ENCODE measurements at regions not wholly inside any gene's neighbourhood (a gene's known extent, or its start where the extent isn't known, plus 50 kb on each side); places are given as distances from the start of the nearest gene placed in this dataset.

DNA sequence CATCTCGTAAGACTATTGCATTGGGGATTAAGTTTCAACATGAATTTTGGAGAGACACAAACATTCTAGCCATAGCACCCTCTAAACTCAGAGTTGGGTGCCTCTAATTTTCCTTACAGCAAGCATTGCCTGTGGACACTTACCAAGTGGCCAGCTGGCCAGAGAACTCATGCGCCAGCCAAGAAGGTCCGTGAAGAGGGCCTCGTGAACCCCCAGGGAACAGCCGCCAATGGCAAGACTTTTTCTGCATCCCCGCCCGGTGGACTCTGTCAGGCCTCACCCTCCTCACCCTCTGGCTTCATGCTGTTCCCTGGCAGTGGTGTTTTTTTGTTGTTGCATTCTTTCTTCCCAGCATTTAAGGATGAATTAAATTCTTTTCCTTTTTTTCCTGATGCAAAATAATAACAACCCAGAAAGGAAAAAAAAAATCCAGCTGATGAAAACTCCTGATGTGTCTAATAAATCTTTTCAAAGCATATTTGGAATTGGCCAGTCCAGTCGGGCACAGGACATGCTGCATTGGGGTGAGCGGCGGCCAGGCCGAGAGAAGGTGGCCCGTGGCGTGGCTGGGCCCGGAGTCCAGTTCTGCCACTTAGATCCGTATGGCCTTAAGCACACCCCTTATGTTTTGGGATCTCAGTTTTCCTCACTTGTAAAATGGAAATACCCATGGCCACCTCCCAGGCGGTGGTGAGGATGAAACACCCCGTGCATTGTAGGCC is 191.9 kb upstream of the DIO3 start:
- no peaks in the 10 kb centered on the region for H3K79me2 ChIP-seq (ENCODE audit: control insufficient read depth, insufficient read depth, low read length, unreplicated experiment)
- H2AFZ ChIP-seq (ENCODE audit: low read length, unreplicated experiment) = no peak overlapping the region
- no peaks in the 10 kb centered on the region for H3K36me3 ChIP-seq (ENCODE audit: insufficient read depth, low read length)
- no peak overlapping the region for H3K4me3 ChIP-seq (ENCODE audit: low read depth, low read length)
- H3K4me1 ChIP-seq (ENCODE audit: control insufficient read depth, insufficient read depth, low read length, unreplicated experiment) = peaks cover 4% of the 10 kb centered on the region
- H3K27ac ChIP-seq (ENCODE audit: low read depth, low read length) = no peak overlapping the region
- peaks cover 9% of the 10 kb centered on the region; the same call in 1 of the 2 replicates for H3K27me3 ChIP-seq (ENCODE audit: insufficient read depth, low read length)

DNA sequence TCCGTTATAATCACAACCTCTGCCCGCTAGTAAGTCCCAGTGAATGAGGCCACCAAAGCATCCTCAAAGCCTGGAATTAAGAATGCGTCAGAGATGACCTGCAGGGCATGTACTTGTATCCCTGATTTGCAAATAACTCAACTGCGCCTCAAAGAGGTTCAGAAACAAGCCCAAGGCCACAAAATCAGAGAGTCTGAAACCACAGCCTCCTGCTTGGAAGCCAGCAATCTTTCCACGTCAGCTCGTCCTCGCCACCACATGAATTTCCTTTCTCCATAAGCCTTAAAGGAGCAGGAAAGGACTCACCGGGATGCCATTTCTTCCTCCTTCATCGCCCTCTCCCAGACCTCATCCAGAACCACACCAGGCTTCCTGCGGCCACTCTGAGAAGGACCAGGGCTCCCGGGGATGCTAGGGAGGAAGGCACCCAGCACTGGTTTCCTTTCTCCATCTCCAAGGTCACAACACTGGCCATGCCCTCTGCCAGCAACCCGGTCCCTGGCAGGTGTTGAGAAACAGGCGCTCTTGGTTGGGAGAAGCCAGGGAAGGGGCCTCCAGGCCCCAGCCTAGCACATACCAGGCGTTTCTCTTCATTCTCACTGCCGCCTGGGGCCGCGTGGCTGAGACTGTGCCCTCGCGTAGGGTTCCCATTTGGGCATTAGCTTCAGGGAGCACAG is 191.2 kb upstream of the DIO3 start:
- H3K36me3 ChIP-seq (ENCODE audit: insufficient read depth, low read length) = no peaks in the 10 kb centered on the region
- no peak overlapping the region for H3K27ac ChIP-seq (ENCODE audit: low read depth, low read length)
- no peak overlapping the region for H2AFZ ChIP-seq (ENCODE audit: low read length, unreplicated experiment)
- 0 out of 2 replicates have a peak, but pooled peaks cover 4% of the 10 kb centered on the region for H3K27me3 ChIP-seq (ENCODE audit: insufficient read depth, low read length)
- H3K4me1 ChIP-seq (ENCODE audit: control insufficient read depth, insufficient read depth, low read length, unreplicated experiment) = peaks cover 4% of the 10 kb centered on the region
- no peaks in the 10 kb centered on the region for H3K79me2 ChIP-seq (ENCODE audit: control insufficient read depth, insufficient read depth, low read length, unreplicated experiment)
- no peak overlapping the region for H3K4me3 ChIP-seq (ENCODE audit: low read depth, low read length)

DNA sequence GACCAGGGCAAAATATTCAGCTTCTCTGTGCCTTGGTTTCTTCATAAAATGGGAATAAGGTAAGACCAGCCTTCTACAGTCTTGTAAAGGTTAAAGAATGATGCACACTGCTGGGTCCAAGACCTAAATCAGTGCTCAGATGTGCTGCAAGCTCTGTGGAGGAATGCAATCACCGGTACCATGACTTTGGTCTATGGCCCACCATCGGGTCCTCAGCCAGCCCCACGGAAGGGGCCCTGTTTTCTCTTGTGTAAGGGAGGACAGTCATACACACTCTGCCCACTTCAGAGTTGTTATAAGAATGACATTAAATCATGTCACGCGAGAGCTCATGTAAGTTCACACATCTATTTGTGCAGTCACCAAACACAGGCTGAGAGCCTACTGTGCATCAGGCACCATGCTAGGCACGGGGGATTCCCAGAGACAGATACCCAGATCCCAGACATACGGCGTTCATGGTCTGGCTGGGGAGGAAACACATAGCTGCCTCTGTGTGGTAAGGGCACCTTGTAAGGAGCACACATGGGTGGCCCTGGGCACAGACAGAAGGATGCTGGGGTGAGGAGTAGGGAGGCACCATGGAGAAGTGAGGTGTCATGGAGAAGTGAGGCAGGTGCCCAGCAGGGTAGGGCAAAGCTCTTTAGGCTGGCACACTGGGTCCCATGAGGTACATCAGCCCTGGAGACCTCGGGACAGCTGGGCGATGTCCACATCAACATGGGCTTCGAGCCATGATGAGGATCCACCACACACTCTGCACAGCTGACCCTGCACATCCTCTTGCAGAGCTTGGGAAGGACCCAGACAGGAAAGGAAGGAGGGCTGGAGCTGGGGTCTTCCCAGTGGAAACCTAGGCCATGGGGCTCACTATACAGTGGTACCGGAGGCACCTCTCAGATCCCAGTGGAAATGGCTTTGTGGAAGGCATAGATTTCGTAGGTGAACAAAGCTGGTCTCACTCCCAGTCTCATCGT is 190.4 kb upstream of the DIO3 start:
- Histone ChIP-seq H2AFZ (ENCODE audit: low read length, unreplicated experiment) (no peak overlapping the region), H3K4me1 (ENCODE audit: control insufficient read depth, insufficient read depth, low read length, unreplicated experiment) (no peaks in the 10 kb centered on the region), H3K27me3 (ENCODE audit: insufficient read depth, low read length) (no peaks in the 10 kb centered on the region), H3K36me3 (ENCODE audit: insufficient read depth, low read length) (no peaks in the 10 kb centered on the region), H3K4me3 (ENCODE audit: low read depth, low read length) (no peak overlapping the region), H3K79me2 (ENCODE audit: control insufficient read depth, insufficient read depth, low read length, unreplicated experiment) (no peaks in the 10 kb centered on the region), H3K27ac (ENCODE audit: low read depth, low read length) (no peak overlapping the region)

DNA sequence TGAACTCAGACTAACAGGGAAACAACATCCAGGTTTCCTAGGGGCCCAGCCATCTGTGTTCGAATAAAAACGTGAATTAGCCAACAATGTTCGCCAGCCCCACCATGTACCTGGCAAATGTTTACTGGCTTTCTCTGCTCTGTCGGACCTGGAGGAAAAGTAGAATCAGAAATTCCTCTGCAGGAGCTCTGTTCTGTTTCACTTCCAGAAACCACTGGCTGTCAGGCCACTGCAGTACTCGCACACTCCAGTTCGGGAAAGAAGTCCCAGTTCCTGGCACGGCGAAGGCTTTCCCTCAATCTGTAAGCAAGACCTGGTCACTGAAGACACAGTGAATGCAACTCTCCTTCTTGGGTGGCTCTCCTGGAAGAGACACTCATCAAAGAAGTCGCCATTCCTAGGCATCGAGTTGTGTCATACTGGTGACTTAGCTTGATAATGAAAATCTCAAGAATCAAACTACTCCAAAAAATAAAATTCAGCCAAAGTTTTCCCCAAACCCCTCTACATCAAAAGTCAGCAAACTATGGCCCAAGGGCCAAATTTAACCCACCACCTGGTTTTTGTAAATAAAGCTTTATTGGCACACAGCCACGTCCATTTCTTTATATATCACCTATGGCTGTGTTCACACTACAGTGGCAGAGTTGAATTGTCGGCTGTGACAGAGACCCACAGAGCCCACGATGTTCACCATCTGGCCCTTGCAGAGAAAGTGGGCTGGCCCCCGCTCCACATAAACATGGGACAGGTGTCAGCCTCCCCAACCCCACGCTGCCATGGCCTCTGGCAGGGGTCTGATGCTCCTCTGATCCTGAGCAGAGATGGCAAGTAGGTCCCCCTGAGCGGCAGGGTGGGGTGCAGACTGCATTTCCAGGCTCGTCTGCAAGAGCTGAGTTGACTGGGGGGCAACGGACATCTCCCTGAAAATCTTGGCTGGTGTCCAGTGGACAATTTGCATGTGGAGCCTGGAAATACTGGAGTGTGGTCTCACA is 189.2 kb upstream of the DIO3 start:
- no peaks in the 10 kb centered on the region for H3K36me3 ChIP-seq (ENCODE audit: insufficient read depth, low read length)
- peaks cover 4% of the 10 kb centered on the region for H3K27me3 ChIP-seq (ENCODE audit: insufficient read depth, low read length)
- no peaks in the 10 kb centered on the region for H3K79me2 ChIP-seq (ENCODE audit: control insufficient read depth, insufficient read depth, low read length, unreplicated experiment)
- H3K4me3 ChIP-seq (ENCODE audit: low read depth, low read length) = no peak overlapping the region
- H3K27ac ChIP-seq (ENCODE audit: low read depth, low read length) = no peak overlapping the region
- no peak overlapping the region for H2AFZ ChIP-seq (ENCODE audit: low read length, unreplicated experiment)
- no peaks in the 10 kb centered on the region for H3K4me1 ChIP-seq (ENCODE audit: control insufficient read depth, insufficient read depth, low read length, unreplicated experiment)

DNA sequence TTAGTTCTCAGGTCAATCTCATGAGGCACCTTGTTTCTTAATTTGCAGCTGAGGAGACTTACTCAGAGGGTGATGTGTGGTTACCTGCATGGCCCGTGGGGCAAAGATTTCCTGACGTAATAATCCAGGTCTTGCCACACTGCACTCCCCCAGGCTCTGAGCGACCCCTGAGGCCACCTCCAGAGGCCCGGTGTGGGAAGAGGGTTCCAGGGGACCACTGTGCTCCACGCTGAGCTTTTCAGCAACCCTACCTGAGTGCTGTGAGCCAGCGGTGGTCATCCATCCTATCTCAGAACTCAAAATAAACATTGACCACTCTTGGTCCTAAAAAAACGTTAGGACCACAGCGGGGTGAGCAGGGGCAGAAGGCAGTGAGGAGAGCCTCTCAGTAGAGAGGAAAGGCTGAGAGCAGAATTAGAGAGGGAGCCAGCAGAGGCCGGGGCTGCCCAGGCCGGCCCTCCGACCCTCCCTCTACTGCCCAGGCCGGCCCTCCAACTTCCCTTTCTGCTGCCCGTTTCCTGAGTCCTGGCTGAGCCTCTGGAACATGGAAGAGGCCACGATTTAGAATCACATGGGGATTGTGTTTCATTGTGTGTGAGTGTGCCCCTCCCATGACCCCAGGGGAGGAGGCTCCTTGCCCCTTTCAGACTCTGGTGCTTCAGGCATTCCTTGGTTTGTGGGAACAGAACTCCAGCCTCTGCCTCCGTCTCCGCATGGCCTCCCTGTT is 188.2 kb upstream of the DIO3 start:
- no peak overlapping the region for H2AFZ ChIP-seq (ENCODE audit: low read length, unreplicated experiment)

DNA sequence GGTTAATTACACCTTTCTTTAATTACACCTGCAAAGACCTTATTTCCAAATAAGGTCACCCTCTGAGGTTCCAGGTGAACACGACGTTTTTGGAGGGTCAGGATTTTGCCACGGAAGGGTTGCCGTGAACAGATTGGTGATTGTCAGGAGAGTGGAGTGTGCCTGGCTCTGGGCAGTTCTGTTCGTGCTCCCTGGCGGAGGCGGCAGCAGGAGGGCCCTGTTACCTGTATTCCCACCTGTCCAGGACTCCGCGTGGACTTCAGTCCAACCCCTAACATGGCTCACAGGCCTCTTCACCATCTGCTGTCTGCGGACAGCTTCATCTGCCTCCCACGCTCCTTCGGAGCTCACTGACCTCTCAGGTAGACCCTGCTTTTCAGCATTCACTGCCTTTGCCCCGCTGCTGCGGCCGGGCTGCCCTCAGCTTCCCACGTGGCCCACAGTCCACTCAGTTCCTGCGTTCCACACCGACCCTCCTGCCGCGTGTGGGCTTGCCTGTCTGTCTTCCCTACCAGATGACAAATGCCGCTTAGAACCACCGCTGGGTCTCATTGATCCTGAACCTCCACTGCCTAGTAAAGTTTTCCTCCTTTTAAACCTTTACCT is 187.5 kb upstream of the DIO3 start:
- no peak overlapping the region for H2AFZ ChIP-seq (ENCODE audit: low read length, unreplicated experiment)
- H3K79me2 ChIP-seq (ENCODE audit: control insufficient read depth, insufficient read depth, low read length, unreplicated experiment) = no peaks in the 10 kb centered on the region
- no peak overlapping the region for H3K27ac ChIP-seq (ENCODE audit: low read depth, low read length)
- H3K27me3 ChIP-seq (ENCODE audit: insufficient read depth, low read length) = peaks cover 4% of the 10 kb centered on the region
- H3K4me3 ChIP-seq (ENCODE audit: low read depth, low read length) = no peak overlapping the region
- H3K36me3 ChIP-seq (ENCODE audit: insufficient read depth, low read length) = no peaks in the 10 kb centered on the region
- no peaks in the 10 kb centered on the region for H3K4me1 ChIP-seq (ENCODE audit: control insufficient read depth, insufficient read depth, low read length, unreplicated experiment)

More for the DNA sequence above, 188.2 kb upstream of the DIO3 start:
- H3K79me2 ChIP-seq (ENCODE audit: control insufficient read depth, insufficient read depth, low read length, unreplicated experiment) = no peaks in the 10 kb centered on the region
- peaks cover 4% of the 10 kb centered on the region for H3K27me3 ChIP-seq (ENCODE audit: insufficient read depth, low read length)
- no peaks in the 10 kb centered on the region for H3K4me1 ChIP-seq (ENCODE audit: control insufficient read depth, insufficient read depth, low read length, unreplicated experiment)
- no peaks in the 10 kb centered on the region for H3K36me3 ChIP-seq (ENCODE audit: insufficient read depth, low read length)
- no peak overlapping the region for H3K27ac ChIP-seq (ENCODE audit: low read depth, low read length)
- H3K4me3 ChIP-seq (ENCODE audit: low read depth, low read length) = no peak overlapping the region

DNA sequence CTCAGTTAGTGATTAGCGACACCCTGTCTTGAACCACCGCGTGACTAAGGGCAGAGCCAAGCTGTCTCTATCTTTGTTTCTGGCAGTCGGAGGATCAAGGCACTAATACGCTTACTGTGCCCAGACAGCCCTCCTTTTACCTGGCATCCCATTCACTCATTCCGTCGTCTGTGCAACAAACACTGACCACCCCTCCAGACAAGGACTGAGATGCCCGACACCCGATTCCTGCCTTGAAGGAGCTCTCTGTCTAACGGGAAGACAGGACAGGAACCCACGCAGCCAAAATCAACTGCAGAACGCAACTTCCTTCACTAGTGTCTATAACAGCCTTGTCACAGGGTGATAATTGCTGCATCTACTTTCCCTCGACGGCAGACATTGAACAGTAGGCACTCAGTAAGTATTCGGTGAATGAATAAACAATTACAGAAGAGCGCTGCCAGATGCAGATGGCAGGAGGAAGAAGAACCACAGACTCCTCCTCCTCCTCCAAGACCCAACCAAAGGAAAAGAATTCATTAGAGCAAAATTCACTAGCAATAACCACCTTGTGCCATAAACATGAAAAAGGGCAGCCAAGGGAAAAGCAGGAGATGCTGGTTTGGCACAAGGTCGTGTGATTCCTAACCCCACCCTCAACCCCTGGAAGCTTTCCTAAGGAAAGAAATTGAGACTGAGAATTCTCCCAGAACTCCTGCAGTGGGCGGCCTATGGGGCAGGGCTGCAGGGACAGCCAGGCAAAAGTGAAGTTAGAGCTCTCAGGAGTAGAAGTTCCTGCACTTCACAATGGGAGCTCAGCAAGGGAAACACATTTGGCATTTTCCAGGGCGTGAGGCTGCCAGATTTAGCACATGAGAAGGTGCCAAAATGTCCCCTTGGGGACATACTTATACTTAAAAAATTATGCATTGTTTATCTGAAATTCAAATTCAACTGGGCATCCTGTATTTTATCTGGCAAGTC is 186.6 kb upstream of the DIO3 start:
- H3K4me1 ChIP-seq (ENCODE audit: control insufficient read depth, insufficient read depth, low read length, unreplicated experiment) = no peaks in the 10 kb centered on the region
- H3K4me3 ChIP-seq (ENCODE audit: low read depth, low read length) = no peak overlapping the region
- H3K27ac ChIP-seq (ENCODE audit: low read depth, low read length) = no peak overlapping the region
- no peaks in the 10 kb centered on the region for H3K79me2 ChIP-seq (ENCODE audit: control insufficient read depth, insufficient read depth, low read length, unreplicated experiment)
- H2AFZ ChIP-seq (ENCODE audit: low read length, unreplicated experiment) = no peak overlapping the region
- peaks cover 4% of the 10 kb centered on the region for H3K27me3 ChIP-seq (ENCODE audit: insufficient read depth, low read length)
- no peaks in the 10 kb centered on the region for H3K36me3 ChIP-seq (ENCODE audit: insufficient read depth, low read length)

DNA sequence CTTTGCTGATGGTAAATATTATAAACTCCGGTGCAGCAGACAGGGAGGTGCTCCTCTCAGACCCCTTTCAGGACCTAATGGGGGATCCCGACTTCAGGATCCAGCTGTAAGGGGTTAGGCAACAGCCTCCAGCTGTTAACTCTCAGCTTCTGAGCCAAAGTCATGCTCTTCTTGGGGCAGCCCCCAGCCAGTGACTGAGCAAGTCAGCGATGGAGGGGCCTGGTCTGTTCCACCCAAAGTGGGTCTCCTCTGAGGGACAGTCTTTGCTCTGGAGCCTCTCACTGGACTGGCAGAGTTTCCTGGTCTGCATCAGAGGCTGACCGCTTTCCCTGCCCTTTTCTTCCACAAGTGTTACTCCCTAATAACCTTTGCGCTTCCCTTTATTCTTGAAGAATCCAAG is 184.2 kb upstream of the DIO3 start:
- Histone ChIP-seq H2AFZ (ENCODE audit: low read length, unreplicated experiment) (no peak overlapping the region), H3K79me2 (ENCODE audit: control insufficient read depth, insufficient read depth, low read length, unreplicated experiment) (no peaks in the 10 kb centered on the region), H3K4me3 (ENCODE audit: low read depth, low read length) (no peak overlapping the region), H3K27ac (ENCODE audit: low read depth, low read length) (no peak overlapping the region), H3K27me3 (ENCODE audit: insufficient read depth, low read length) (peaks cover 4% of the 10 kb centered on the region), H3K36me3 (ENCODE audit: insufficient read depth, low read length) (no peaks in the 10 kb centered on the region), H3K4me1 (ENCODE audit: control insufficient read depth, insufficient read depth, low read length, unreplicated experiment) (no peaks in the 10 kb centered on the region)
